Effector CD4-positive, alpha-beta T cell (primary cell): ENCODE measurements at regions not wholly inside any gene's neighbourhood (a gene's known extent, or its start where the extent isn't known, plus 50 kb on each side); places are given as distances from the start of the nearest gene placed in this dataset.

Source experiments
- DNase-seq: peaks from one replicate; pipeline ENCODE4 v3.0.0-alpha.2; 2020

DNA sequence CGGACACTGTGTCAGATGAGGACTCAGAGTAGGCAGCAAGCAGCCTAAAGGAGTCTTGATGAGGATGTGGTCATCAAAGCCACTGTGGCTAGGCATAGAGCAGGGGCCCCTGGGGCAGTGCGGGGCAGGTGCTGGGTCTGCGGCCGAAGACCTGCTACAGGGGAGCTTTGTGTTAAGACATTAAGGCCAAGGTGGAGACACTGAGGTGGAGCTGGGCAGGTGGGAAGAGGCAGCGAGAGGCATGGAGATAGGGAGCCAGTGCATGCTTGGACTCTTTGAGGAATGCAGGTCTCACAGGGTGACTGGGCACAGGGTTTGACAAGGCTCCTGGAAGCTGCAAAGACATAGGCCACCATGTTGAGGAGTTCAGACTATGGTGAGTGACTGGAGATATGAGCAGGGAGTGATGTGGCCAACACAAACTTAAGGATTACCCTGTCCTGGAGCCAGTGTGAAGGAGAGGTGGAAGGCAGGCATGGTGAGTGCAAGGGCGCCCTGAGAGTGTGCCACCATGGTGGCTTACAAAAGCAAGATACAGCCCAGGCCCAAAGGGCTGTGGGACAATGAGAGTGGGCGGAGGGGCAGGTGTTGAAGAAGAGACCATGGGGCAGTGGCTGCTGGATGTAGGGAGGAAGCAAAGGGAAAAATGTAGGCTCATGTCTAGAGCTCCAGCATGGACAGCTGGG lies 450.9 kb upstream of the HS6ST1 start:
- DNase-seq = no peak

DNA sequence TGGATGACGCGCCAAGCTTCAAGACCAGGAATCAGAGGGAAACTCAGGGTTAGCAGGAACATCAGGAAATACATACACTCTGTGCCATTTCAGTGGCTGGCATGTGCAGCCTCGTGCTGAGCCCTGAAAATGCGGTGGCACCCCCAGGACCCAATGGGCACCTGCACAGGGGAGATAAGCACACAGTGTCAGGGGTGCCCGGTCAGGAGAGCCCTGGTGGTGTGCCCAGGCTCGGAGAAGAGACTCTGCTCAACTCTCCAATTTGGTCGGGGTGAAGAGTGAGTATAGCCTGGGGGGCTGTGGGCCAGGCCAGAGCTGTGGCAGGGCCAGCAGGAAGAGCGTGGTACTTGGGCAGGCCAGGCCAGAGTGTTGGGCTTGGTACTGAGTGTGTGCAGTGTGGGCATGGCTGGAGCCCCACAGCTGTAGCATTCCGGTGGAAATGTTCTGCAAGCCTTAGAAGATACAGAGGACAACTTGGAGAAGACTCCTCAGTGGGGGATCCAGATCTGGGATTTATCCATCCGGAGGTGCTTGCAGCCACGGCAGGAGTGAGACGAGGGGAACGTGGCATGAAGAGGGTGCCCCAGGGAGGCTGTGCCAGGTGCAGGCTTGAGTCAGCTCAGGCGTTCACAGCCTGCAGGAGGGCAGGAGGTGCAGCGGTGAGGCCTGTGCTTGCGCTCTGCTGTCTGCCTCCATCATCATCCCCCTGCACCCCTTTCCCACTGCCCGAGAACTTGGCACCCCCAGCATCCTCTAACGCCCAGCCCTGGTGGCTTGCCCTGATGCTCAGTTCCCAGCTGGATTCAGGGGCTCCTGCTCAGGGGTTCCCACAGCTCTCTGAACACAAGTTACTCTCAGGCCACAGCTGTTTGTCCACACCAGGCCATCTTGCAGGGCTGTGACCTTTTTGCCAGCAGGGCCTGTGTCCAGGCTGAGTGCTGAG lies 451.7 kb upstream of the HS6ST1 start:
- DNase-seq = no peak

DNA sequence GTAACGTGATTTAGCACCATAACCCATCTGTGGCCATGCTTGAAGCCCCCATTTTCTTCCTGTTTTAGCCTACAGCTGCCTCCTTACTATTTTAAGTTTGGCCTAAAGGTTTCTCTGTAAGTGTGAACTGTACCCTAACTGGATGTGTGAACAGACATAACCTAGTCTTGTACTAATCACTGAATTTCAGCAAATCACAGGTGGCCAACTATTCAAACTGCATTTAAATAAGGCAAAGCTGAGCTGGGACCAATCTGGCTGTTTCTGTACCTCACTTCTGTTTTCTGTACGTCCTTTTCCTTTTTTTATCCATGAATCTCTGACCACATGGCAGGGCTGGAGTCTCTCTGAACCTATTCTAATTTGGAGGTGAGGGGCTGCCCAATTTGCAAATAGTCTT lies 452.7 kb upstream of the HS6ST1 start:
- DNase-seq = no peak

DNA sequence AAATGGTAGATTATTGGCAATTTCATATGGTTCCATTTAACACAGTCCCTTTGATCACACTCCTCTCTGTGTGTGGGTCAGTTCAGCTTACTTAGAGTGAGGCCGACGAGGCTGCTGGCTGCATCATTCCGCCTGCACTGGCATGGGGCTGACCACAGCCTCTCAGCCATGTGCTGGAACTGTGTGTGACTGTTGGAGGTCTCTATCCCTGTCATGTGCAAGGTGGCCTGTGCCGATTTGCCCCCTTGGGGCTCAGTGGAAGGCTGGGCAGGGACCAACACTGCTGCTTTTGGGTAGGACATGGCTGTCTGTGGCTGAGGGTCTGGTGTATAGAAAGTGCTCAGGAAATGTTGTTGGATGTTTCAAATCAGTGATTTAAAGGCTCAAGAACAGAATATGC lies 454.0 kb upstream of the HS6ST1 start:
- DNase-seq = no peak

DNA sequence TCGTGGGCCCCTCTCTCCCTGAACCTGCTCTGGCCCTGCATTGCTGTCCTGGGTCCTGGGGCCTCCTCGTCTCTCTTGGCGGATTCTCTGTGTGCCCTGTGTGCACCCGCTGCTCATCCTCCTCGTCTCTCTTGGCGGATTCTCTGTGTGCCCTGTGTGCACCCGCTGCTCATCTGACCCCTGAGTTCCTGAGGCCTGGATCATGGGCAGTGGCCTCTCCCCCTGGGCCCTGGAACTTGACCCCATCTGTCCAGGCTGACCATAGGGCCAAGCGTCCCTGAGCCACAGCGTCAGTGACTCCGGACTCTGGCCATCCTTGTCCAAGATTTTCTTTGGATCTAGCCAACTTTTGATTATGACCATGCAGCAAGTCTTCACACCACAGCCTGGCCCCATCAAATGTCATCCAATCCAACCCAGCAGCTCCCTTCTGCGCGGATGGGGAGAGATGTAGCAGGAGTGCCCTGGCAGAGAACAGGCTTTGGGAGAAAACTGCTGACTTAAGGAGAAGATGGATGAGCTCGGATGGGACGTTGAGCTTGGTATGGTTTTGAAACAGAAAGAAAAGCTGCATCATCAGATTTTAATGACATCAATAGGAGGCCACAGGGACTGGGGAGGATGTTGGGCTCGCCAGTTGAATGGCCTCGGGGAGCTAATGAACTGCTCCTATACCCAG lies 455.1 kb upstream of the HS6ST1 start:
- DNase-seq = no peak

DNA sequence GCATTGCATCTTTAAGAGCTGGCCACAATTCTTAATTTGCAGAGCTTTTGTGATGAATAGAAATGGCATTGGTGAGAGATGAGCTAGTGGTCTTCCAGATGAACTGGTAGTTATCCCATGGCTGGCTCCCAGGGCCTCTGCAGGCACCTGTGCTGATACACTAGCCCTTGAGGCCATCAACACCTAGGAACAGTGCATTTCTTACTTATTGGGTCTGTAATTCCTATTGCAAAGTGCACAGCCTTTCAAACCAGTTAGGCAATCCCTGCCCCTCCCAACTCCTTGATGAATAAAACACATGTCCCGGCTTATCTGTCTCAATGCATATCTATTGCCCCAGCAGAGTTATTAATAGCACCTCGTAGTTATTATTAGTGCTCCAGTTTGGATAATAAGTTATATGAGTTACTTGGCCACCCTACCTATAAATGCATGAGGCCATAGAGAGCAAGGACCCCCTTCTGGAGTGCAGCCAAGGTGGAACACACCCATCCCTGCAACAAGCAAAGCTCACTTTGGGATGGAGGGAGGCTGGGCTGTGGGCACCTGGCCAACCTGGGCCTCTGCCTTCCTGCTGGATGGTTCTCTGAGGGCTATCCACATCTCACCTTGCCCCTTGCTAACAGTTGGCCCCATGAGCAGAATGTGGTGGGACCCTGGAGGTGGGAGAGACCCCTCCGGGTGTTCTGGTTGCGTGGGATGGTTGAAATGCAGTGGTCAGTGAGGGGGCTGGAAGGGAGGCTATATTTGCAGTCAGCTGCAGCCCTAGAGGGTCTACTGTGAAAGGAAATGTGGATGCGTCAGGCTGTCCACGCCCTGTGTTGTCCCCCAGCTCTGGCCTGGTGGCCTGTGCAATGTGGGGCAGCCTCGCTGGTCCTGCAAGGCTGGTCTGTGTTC lies 455.9 kb upstream of the HS6ST1 start:
- no peak for DNase-seq

DNA sequence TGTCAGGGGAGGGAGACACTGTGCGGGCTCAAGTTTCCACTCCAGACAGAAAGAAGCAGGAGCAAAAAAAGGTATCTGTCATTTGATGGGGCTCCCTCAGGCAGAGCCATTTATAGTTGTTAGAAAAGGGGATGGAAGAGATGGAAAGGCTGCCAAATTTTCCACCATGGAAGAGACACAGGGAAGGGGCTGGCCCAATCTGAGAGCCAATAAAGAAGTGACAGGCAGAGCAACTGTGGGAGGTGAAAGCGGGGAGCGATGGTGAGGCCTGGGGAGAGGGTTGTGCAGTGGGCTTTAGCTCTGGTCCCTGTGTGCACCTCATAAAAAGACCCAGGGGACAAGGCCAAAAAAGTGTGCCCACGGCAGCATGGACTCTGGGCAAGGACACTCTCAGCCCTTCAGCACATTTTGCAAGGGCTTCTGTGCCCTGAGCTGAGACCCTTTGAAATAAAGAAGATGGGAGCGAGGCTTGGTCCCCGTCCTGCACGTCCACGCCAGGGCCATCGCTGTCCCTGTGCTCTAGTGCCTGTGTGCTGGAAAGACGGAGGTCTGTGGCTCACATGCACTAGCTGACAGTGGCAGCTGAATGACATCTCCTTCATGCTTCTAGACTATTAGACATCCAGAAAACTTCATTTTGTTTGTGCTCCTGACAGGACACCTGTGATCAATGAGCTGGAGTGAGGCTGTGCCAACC lies 456.7 kb upstream of the HS6ST1 start:
- DNase-seq = no peak

DNA sequence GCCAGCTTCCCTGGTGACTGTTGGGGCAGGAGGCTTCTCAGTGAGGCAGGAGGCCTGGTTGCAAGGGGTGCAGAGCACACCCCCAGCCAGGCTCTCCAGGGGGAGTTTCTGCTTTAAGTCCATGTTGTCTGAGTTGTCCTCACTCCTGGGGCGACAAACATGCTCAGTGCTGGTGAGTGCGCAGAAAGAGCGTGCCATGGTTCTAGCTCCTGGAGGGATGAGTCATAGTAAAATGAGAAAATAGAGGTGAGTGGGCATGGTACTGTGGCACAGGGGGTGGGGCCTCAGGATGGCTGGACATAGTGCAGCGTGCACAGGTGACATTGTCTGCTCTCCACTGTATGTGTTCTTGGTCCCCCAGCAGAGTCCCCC lies 457.2 kb upstream of the HS6ST1 start:
- DNase-seq = no peak

DNA sequence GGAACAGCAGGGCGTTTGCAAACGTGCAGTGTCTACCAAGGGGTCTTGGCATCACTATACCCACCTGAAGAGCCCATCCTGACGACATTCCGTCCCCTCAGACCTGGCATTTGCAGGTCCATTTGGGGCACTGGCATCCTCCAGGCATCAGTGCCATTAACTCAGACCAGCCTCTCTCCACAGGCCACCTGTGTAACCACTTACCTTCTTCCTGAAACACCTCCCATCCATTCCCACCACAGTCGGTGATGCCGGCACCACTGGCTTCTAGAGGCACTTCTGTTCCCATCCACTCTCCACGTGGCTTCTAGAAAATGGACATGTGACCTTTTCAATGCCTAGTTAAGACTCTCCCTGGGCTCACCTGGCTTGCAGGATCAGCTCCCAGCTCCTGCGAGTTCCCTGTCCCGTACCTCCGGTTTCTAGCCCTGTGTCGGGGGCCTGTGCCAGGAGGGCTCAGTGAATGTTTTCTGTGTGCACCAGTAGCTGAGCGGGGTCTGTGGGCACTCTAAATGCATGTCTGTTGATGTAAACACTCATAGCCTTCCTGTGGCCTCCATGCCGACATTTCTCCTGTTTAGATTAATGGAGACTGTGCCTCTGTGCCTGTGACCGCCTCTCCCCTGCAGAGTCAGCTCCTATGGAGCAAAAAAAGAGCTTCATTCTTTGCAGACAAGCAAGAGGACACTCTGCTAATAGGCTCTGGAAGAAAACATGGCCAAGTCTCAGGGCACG lies 458.0 kb upstream of the HS6ST1 start:
- DNase-seq = no peak

DNA sequence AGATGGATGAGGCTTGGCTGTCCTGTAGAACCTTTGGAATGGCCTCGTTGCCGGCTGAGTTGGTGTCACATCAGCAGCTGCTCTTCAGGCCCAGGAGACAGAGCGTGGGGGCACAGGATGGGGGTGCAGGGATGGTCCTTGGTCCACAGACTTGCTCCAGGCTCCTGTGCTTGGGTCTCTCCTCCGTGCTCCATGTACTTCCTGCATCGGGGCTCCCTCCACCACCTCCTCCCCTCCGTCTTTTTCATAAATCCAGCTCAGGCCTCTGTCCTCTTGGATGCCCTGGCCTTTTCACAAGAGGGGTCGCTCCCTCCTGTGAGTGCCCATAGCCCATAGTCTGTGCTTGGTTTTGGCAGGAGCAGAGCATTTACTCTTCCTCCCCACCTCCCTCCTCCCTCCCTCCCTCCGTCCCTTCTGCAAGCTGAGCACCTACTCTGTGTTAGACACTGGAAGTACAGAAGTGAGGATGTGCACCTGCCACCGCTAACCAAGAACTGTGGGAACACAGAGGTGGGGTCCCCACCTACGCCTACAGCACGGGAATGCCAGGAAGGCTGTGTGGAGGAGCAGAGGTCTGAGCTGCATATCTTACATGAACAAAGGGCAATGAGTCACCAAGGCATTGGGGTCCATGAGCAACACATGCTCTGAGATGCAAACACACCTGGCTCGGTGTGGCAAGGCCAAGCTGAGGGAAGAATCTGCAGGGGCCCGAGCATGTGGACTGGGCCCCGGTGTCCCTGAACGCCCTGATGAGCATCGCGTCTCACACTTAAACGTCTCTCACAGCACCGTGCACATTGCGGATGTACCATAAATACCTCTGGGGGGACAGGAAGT lies 458.7 kb upstream of the HS6ST1 start:
- DNase-seq = no peak

DNA sequence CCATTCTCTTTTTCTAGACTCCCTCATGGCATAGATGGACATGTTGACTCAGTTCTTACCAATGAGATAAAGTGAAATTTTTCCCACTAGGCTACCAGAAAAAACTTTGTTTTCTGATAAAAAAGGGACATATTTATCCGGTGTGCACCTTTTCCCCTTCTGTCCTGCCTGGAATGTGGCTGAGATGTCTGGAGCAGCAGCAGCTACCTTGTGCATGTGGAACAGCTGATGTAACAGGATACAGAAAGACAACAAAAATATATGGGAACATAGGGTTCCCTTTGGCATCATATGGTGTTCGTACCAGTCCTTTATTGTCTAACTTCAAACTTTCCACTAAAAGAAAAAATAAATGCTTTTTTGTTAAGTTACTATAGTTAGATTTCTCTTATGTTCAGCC lies 460.2 kb upstream of the HS6ST1 start:
- DNase-seq = no peak

DNA sequence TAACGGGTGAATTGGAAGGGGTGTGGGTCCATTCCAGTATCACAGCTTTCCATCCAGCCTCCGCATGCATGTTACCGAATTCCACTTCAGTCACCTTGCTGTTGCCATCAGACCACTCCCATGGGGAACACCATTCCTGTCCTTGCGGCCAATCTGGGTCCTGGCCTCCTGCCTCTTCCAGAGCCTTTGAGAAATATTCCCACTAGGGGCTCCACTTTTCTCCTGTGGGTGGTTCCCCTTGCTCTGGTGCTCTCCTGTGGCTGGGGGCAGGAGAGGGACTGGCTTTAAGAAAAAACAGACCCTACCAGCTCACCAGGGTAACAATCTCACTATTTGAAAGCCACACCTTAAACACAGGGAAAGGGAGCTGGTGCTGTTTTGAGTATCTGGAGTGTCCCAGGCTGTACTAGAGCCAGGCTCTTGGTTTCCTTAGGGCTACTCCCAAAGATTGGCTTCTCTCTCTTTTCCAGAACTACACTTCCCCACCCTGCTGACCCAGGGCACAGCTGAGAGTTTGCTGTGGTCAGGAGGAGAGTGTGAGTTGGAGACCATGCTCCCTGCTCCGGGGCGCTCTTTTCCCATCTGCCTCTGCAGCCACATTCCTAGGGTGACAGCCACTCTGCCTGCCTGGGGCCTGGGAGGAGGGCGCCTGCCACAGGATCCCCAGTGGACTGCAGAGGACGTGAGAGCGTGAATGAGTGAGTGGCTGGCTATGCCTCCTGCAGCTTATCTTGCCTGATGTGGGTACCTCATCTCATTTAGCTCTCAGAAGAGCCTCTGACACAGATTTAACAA lies 460.8 kb upstream of the HS6ST1 start:
- no peak for DNase-seq

DNA sequence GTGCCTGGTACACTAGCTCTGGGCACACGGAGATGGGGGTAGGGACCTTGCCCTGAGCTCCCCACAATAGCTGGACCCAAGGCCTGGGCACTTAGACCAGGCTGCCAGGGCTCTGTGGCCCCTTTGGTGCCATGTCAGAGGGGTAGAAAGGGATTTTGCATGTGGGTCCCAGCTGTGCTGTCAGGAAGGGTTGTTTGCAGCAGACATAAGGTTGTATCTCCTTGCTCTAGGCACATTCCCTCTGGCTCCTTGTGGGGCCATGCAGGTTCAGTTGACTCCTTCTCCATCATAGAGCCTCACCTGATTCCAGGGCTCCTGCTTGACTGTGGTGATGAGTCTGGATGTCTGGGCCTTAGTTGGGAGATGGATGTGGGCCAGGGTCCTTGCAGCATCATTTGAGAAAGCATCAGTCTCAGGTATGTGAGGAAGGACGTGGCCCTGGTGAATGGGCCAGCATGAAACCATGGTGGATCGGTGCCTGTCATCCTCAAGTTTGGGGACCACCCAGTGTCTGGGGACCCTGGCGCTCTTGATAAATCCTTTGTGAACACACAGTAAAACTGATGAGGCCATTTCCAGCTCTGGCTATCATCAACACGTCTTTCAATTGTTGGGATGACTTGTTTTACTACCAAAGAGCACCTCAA lies 461.9 kb upstream of the HS6ST1 start:
- DNase-seq = no peak

DNA sequence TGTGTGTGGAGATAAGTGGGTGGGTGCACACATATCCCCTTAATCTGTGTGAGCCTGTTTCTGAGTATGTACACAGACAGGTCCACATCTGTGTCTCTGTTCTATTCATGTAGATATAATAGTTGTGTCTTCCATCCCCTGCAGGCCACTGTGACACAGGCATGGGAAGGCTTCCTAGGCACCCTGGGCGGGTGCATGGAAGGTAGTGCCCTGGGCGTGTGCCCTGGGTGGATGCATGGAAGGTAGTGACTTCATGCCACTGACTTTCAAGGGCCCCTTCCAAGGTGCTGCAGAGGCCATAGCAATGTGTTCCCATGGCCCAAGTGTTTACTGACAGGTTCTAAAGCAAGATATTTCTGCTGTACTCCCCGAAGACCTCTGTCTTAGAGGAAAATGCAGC lies 462.5 kb upstream of the HS6ST1 start:
- DNase-seq = no peak

DNA sequence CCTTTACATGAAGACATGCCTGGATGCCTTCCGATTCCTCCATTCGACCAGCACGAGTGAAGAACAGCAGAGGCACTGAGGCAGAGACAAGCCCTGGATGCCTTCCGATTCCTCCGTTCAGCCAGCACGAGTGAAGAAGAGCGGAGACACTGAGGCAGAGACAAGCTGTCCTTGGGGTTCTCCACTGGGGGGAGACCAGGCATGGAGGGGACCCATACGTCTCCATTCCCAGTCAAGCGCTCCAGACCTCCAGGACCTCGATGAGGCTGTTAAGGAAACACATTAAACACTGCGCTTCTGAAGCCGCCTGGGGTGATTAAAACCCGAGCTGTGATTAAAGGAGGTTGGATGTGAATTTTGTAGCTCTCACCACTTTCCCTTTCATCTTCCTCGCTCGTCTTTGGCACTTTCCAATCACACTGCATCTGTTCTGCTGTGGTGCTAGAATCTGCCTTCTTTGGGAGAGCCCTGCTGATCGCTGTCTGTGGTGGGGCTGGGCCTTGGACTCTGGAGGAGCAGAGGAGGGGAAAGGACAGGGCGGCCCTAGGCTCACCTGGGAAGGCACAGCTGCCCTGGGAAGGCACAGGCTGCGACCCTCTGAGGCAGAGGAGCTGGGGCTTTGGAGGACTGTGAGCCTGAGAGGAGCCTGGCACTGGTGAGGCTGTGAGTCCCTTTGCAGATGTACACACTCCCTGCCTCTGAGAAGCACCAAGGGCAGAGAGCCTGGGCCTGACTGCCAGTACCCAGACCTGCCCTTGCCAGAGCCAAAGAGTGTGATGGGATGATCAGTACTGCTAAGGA lies 463.1 kb upstream of the HS6ST1 start:
- DNase-seq = no peak

DNA sequence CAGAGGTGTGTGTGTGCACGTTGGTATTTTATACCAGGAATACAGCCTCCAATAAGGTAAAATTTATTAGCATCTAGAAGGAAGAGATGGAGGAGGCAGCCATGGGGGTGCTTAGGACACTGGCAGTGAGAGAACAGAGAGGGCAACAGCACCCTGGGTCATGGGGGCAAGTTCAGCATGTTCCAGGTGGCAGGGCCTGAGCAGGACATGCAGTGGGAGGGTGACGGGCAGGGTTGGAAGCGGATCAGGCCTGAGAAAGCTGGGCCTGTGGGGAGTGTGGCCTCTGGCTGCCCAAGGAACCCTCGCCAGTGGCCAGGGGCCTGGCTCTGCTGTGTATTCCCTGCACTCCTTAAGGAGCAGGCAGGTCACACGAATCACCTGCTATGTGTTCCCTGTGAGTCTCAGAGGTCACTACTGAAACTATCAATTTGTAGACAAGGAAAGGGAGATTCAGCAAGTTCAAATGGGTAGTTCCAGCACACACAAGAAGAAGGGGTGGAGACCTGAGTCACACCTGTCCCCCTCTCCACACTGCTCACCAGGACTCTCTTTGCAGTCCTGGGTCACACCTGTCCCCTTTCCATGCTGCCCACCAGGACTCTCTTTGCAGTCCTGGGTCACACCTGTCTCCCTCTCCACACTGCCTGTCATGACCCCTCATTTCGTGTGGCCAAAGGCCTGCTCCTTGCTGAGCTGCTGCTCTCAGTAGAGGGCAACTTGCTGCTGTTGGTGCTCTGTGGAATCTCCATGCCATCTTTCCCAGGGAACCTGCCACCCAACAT lies 463.9 kb upstream of the HS6ST1 start:
- no peak for DNase-seq

DNA sequence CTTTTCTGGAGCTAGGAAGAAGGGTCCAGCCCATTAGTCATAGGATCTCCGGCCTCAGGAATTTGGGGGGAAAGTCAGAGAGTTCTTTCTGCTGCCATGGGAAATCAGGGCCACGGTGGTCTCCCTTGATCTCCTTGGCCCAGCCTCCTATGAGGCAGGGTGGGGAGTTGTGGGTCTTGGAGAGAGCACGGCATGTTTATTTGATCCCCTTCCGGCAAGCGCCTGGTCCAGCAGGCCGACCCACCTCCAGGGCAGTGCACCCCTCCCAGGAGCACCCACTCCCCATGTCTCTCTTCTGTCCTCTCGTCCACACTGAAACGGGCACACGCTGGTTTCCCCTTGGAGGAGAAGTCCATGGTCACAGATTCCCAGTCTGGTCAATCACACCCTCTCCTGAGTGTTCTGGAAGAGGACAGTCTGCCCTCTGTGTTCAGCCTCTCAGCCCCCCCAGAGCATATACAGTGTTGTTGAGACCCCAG lies 464.6 kb upstream of the HS6ST1 start:
- no peak for DNase-seq
